ENCODE measurements at regions not wholly inside any gene's neighbourhood (a gene's known extent, or its start where the extent isn't known, plus 50 kb on each side); places are given as distances from the start of the nearest gene placed in this dataset.

GRCh38 chr14:53491884-53492277 lies 338.8 kb upstream of the DDHD1 start:
- Histone ChIP-seq H3K27me3 (ENCODE audit: insufficient read depth) (no peaks in the 10 kb centered on the region), H3K79me2 (replicated peaks; ENCODE audit: insufficient read depth) (no peaks in the 10 kb centered on the region), H3K9me2 (ENCODE audit: insufficient read depth) (peaks cover 7% of the 10 kb centered on the region; the same call in 1 of the 2 replicates), H3K4me3 (no peak overlapping the region), H3F3A (replicated peaks; ENCODE audit: low read depth) (no peaks in the 10 kb centered on the region), H3K36me3 (ENCODE audit: insufficient read depth) (no peaks in the 10 kb centered on the region), H3K4me2 (no peak overlapping the region), H3K27ac (ENCODE audit: low read depth) (no peak overlapping the region), H4K20me1 (replicated peaks; ENCODE audit: insufficient read depth) (no peaks in the 10 kb centered on the region), H3K4me1 (ENCODE audit: insufficient read depth) (peaks cover 10% of the 10 kb centered on the region; the same call in 1 of the 2 replicates), H2AFZ (no peak overlapping the region)
- Mint-ChIP-seq H3K36me3 (ENCODE audit: low read depth) (no peaks in the 10 kb centered on the region), H3K27ac (no peak overlapping the region), H3K27me3 (ENCODE audit: insufficient read depth, low read depth, poor library complexity) (no peaks in the 10 kb centered on the region), H3K4me3 (no peak overlapping the region), H3K4me1 (peaks cover 9% of the 10 kb centered on the region; the same call in 2 of the 3 replicates), H3K9me3 (no peaks in the 10 kb centered on the region)
- TF ChIP-seq NANOG (IDR thresholded peaks at IDR 0.05; ENCODE audit: borderline replicate concordance), result no peak
- TF ChIP-seq ETS1 (IDR thresholded peaks at IDR 0.05), result no peak
- TF ChIP-seq CTCF (conservative IDR thresholded peaks at IDR 0.05; ENCODE audit: low read depth in 2 of 2), result no peak
- TF ChIP-seq EZH2 (IDR thresholded peaks at IDR 0.05; ENCODE audit: low read depth, unreplicated experiment), result no peak
- no peak for TF ChIP-seq EZH2phosphoT487 (IDR thresholded peaks at IDR 0.05; ENCODE audit: unreplicated experiment)
- no peak for TF ChIP-seq ZNF114 (CRISPR knock-in tag; IDR thresholded peaks at IDR 0.05)
- TF ChIP-seq STAT1 (IDR thresholded peaks at IDR 0.05; ENCODE audit: unreplicated experiment), result no peak
- no peak for DNase-seq (ENCODE audit: low spot score)
- no peak for ATAC-seq

GRCh38 chr14:53491256-53491883 lies 338.2 kb upstream of the DDHD1 start:
- DNase-seq (ENCODE audit: low spot score) (no peak), ATAC-seq (no peak)
- Mint-ChIP-seq H3K4me1 (peaks cover 9% of the 10 kb centered on the region; the same call in 2 of the 3 replicates), H3K27me3 (ENCODE audit: insufficient read depth, low read depth, poor library complexity) (no peaks in the 10 kb centered on the region), H3K4me3 (no peak overlapping the region), H3K27ac (no peak overlapping the region), H3K9me3 (no peaks in the 10 kb centered on the region), H3K36me3 (ENCODE audit: low read depth) (no peaks in the 10 kb centered on the region)
- Histone ChIP-seq H3K36me3 (ENCODE audit: insufficient read depth) (no peaks in the 10 kb centered on the region), H3K9me2 (ENCODE audit: insufficient read depth) (peaks cover 7% of the 10 kb centered on the region; the same call in 1 of the 2 replicates), H3K4me1 (ENCODE audit: insufficient read depth) (peaks cover 10% of the 10 kb centered on the region; the same call in 1 of the 2 replicates), H3K79me2 (replicated peaks; ENCODE audit: insufficient read depth) (no peaks in the 10 kb centered on the region), H3K4me3 (no peak overlapping the region), H3K4me2 (no peak overlapping the region), H3F3A (replicated peaks; ENCODE audit: low read depth) (no peaks in the 10 kb centered on the region), H2AFZ (no peak overlapping the region), H4K20me1 (replicated peaks; ENCODE audit: insufficient read depth) (no peaks in the 10 kb centered on the region), H3K27me3 (ENCODE audit: insufficient read depth) (no peaks in the 10 kb centered on the region), H3K27ac (ENCODE audit: low read depth) (no peak overlapping the region)
- TF ChIP-seq CREB1 (CRISPR knock-in tag; IDR thresholded peaks at IDR 0.05; ENCODE audit: low read depth), result no peak
- TF ChIP-seq POLR2AphosphoS5 (IDR thresholded peaks at IDR 0.05; ENCODE audit: low read depth), result no peak
- no peak for TF ChIP-seq EZH2 (IDR thresholded peaks at IDR 0.05; ENCODE audit: low read depth, unreplicated experiment)
- no peak for TF ChIP-seq CTCF (conservative IDR thresholded peaks at IDR 0.05; ENCODE audit: low read depth in 2 of 2)
- TF ChIP-seq ZNF114 (CRISPR knock-in tag; IDR thresholded peaks at IDR 0.05), result no peak
- no peak for TF ChIP-seq REST (IDR thresholded peaks at IDR 0.05; ENCODE audit: unreplicated experiment)

All from GM23338 (cell line).